ENCODE measurements at regions not wholly inside any gene's neighbourhood (a gene's known extent, or its start where the extent isn't known, plus 50 kb on each side); places are given as distances from the start of the nearest gene placed in this dataset.

DNA sequence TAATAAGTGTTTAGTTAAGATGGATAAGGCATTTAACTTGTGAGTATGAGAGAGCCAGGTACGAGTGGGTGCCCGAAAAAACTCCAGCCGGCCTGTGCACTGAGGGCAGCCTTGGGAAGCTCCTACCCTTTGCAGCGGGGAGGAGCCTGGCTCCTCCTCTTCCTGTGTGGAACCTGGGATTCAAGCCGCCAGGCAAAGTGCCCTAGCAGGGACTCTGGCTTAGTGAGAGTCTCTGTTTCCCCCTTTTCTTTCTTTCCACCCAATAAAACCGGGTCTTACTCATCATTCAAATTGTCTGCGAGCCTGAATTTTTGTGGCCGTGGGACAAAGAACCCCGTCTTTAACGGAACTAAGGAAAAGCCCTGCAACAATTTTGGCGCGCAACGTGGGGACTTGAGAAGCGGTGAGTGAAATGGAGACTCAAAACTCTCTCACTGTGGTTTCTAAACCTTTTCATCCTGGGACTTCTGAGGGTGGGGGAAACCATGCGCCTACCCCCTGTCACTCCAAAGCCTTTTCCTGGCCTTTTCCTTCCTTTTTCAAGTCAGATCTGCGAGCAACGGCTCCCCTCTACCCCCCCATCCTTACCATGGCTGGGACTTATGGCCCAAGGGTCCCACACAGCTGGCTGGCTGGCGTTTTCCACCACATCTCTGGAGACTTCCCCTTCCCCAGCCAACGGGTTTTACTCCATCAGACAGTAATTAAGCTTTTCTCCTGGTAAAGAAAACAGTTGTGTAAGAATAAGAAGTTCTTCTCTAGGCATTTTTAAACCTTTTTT lies 535.7 kb upstream of the ACO1 start:
- Histone ChIP-seq H3K9me3 (ENCODE audit: control insufficient read depth, low read length) (no peaks in the 10 kb centered on the region), H3K4me3 (ENCODE audit: insufficient read depth, low read depth, low read length) (no peak overlapping the region), H3K36me3 (ENCODE audit: control insufficient read depth, insufficient read depth, low read length) (no peaks in the 10 kb centered on the region), H3K27me3 (ENCODE audit: control insufficient read depth, insufficient read depth, low read length, poor library complexity, severe bottlenecking) (no peaks in the 10 kb centered on the region), H3K4me1 (ENCODE audit: control insufficient read depth, insufficient read depth, low read length) (no peaks in the 10 kb centered on the region), H3K27ac (ENCODE audit: insufficient read depth, low read depth, low read length, poor library complexity, severe bottlenecking) (no peak overlapping the region)
- WGBS, 2 experiments, result 93 to 94% methylated on average over 18 to 19 of the region's 19 CpGs

- no peak overlapping the region for H3K27ac ChIP-seq (ENCODE audit: insufficient read depth, low read depth, low read length, poor library complexity, severe bottlenecking)
- H3K4me3 ChIP-seq (ENCODE audit: insufficient read depth, low read depth, low read length), result no peak overlapping the region
- WGBS, 2 experiments, result 89 to 91% methylated on average over 3 of the region's 3 CpGs
- no peaks in the 10 kb centered on the region for H3K36me3 ChIP-seq (ENCODE audit: control insufficient read depth, insufficient read depth, low read length)
- H3K27me3 ChIP-seq (ENCODE audit: control insufficient read depth, insufficient read depth, low read length, poor library complexity, severe bottlenecking), result no peaks in the 10 kb centered on the region
- no peaks in the 10 kb centered on the region for H3K4me1 ChIP-seq (ENCODE audit: control insufficient read depth, insufficient read depth, low read length)
- no peaks in the 10 kb centered on the region for H3K9me3 ChIP-seq (ENCODE audit: control insufficient read depth, low read length)
These were observed 530.3 kb upstream of the ACO1 start for GRCh38 chr9:31854187-31854586.

GRCh38 chr9:31868830-31869229 lies 515.6 kb upstream of the ACO1 start:
- no peak overlapping the region for H3K4me3 ChIP-seq (ENCODE audit: insufficient read depth, low read depth, low read length)
- no peaks in the 10 kb centered on the region for H3K9me3 ChIP-seq (ENCODE audit: control insufficient read depth, low read length)
- 96 to 98% methylated on average over 5 of the region's 5 CpGs for WGBS, 2 experiments

DNA sequence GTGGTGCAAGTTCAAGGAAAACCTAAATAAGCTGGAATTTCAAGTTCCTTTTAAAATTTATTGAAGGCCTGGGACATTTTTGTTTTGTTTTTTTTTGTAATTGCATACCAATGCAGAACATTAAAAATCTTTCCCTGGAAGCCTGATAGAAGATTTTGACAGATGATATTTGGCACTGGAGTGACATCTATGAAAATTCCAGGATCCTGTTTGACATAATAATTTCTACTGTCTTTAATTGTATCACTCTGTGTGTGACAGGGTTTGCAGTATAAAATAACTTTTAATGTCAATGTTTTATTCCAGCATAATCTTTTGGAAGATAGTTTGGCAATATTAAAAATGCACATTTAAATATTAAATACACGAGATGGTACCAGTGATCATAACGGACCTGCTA lies 514.2 kb upstream of the ACO1 start:
- 93 to 95% methylated on average over 2 of the region's 2 CpGs for WGBS, 2 experiments
- Histone ChIP-seq H3K36me3 (ENCODE audit: control insufficient read depth, insufficient read depth, low read length) (no peaks in the 10 kb centered on the region), H3K27ac (ENCODE audit: insufficient read depth, low read depth, low read length, poor library complexity, severe bottlenecking) (no peak overlapping the region), H3K9me3 (ENCODE audit: control insufficient read depth, low read length) (no peaks in the 10 kb centered on the region), H3K4me3 (ENCODE audit: insufficient read depth, low read depth, low read length) (no peak overlapping the region), H3K27me3 (ENCODE audit: control insufficient read depth, insufficient read depth, low read length, poor library complexity, severe bottlenecking) (no peaks in the 10 kb centered on the region), H3K4me1 (ENCODE audit: control insufficient read depth, insufficient read depth, low read length) (no peaks in the 10 kb centered on the region)

More at GRCh38 chr9:31868830-31869229, 515.6 kb upstream of the ACO1 start:
- H3K27me3 ChIP-seq (ENCODE audit: control insufficient read depth, insufficient read depth, low read length, poor library complexity, severe bottlenecking), result no peaks in the 10 kb centered on the region
- no peak overlapping the region for H3K27ac ChIP-seq (ENCODE audit: insufficient read depth, low read depth, low read length, poor library complexity, severe bottlenecking)
- H3K4me1 ChIP-seq (ENCODE audit: control insufficient read depth, insufficient read depth, low read length), result no peaks in the 10 kb centered on the region
- no peaks in the 10 kb centered on the region for H3K36me3 ChIP-seq (ENCODE audit: control insufficient read depth, insufficient read depth, low read length)

DNA sequence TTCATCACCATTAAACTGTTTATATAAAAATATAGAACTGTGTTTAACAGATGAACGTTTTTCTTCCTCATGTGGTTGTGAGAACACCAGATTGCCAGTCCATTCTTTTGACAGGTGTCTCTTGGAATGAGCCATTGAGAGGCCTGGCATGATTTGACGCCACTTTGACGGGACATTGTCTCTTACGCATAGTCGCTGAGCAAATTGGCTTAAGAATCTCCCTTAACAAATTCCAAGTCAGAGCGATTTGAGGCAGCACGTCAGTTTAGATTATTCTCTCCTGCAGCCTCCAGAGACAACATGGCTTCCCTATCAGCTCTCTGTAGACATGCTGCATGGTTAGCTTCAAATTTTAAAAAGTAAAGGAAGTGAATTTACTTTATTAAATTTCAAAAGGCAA lies 510.7 kb upstream of the ACO1 start:
- WGBS, 2 experiments, result 90 to 91% methylated on average over 7 of the region's 7 CpGs
- Histone ChIP-seq H3K4me3 (ENCODE audit: insufficient read depth, low read depth, low read length) (no peak overlapping the region), H3K4me1 (ENCODE audit: control insufficient read depth, insufficient read depth, low read length) (no peaks in the 10 kb centered on the region), H3K27ac (ENCODE audit: insufficient read depth, low read depth, low read length, poor library complexity, severe bottlenecking) (no peak overlapping the region), H3K27me3 (ENCODE audit: control insufficient read depth, insufficient read depth, low read length, poor library complexity, severe bottlenecking) (no peaks in the 10 kb centered on the region), H3K9me3 (ENCODE audit: control insufficient read depth, low read length) (no peaks in the 10 kb centered on the region), H3K36me3 (ENCODE audit: control insufficient read depth, insufficient read depth, low read length) (no peaks in the 10 kb centered on the region)

- H3K4me3 ChIP-seq (ENCODE audit: insufficient read depth, low read depth, low read length), result no peak overlapping the region
- no peaks in the 10 kb centered on the region for H3K9me3 ChIP-seq (ENCODE audit: control insufficient read depth, low read length)
- no peak overlapping the region for H3K27ac ChIP-seq (ENCODE audit: insufficient read depth, low read depth, low read length, poor library complexity, severe bottlenecking)
- H3K27me3 ChIP-seq (ENCODE audit: control insufficient read depth, insufficient read depth, low read length, poor library complexity, severe bottlenecking), result no peaks in the 10 kb centered on the region
- H3K4me1 ChIP-seq (ENCODE audit: control insufficient read depth, insufficient read depth, low read length), result no peaks in the 10 kb centered on the region
- WGBS, 2 experiments, result 91 to 93% methylated on average over 4 of the region's 4 CpGs
- no peaks in the 10 kb centered on the region for H3K36me3 ChIP-seq (ENCODE audit: control insufficient read depth, insufficient read depth, low read length)
These were observed 490.4 kb upstream of the ACO1 start for GRCh38 chr9:31894008-31894407.

- Histone ChIP-seq H3K9me3 (ENCODE audit: control insufficient read depth, low read length) (no peaks in the 10 kb centered on the region), H3K36me3 (ENCODE audit: control insufficient read depth, insufficient read depth, low read length) (no peaks in the 10 kb centered on the region), H3K4me1 (ENCODE audit: control insufficient read depth, insufficient read depth, low read length) (no peaks in the 10 kb centered on the region), H3K27ac (ENCODE audit: insufficient read depth, low read depth, low read length, poor library complexity, severe bottlenecking) (no peak overlapping the region), H3K27me3 (ENCODE audit: control insufficient read depth, insufficient read depth, low read length, poor library complexity, severe bottlenecking) (no peaks in the 10 kb centered on the region), H3K4me3 (ENCODE audit: insufficient read depth, low read depth, low read length) (no peak overlapping the region)
- WGBS, 2 experiments, result 96 to 98% methylated on average over 6 of the region's 6 CpGs
These were observed 476.1 kb upstream of the ACO1 start for GRCh38 chr9:31908158-31908890.

- 91 to 92% methylated on average over 11 of the region's 11 CpGs for WGBS, 2 experiments
- Histone ChIP-seq H3K27ac (ENCODE audit: insufficient read depth, low read depth, low read length, poor library complexity, severe bottlenecking) (no peak overlapping the region), H3K36me3 (ENCODE audit: control insufficient read depth, insufficient read depth, low read length) (no peaks in the 10 kb centered on the region), H3K4me3 (ENCODE audit: insufficient read depth, low read depth, low read length) (no peak overlapping the region), H3K4me1 (ENCODE audit: control insufficient read depth, insufficient read depth, low read length) (no peaks in the 10 kb centered on the region), H3K9me3 (ENCODE audit: control insufficient read depth, low read length) (no peaks in the 10 kb centered on the region), H3K27me3 (ENCODE audit: control insufficient read depth, insufficient read depth, low read length, poor library complexity, severe bottlenecking) (no peaks in the 10 kb centered on the region)
These were observed 475.5 kb upstream of the ACO1 start for GRCh38 chr9:31908891-31909480.

- no peak overlapping the region for H3K4me3 ChIP-seq (ENCODE audit: insufficient read depth, low read depth, low read length)
These were observed 471.8 kb upstream of the ACO1 start for GRCh38 chr9:31912636-31913035.

DNA sequence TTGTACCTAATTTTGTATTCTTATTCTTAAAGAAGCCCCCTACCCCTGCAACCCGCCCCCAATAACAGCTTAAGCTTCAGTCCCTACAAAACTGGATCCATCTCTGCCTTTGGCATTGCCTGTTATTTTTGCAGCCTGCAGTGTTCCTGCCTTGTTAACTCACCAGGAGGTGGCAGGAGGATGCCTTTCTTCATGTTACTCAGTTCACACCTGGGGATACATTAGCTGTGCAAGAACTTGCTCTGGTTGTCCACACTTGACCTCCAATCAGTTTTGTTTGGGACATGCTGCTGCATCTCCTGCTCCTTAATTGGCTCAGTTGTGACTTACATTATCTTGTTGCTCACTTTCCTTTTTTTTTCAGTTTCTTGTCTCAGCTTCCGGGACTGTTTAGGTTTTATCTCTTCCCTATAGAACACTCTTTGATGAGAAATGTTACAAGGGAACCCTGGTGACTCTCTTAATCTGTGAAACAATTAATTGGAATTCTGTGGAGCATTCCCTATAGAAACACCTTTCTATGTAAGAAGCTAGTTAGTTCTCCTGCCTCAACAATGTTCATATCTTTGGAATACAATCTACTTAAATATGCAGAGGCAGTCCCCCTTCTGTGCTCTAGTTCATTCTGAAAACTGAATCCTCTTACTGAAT lies 467.7 kb upstream of the ACO1 start:
- Histone ChIP-seq H3K4me3 (ENCODE audit: insufficient read depth, low read depth, low read length) (no peak overlapping the region), H3K27ac (ENCODE audit: insufficient read depth, low read depth, low read length, poor library complexity, severe bottlenecking) (no peak overlapping the region), H3K36me3 (ENCODE audit: control insufficient read depth, insufficient read depth, low read length) (no peaks in the 10 kb centered on the region), H3K27me3 (ENCODE audit: control insufficient read depth, insufficient read depth, low read length, poor library complexity, severe bottlenecking) (no peaks in the 10 kb centered on the region), H3K9me3 (ENCODE audit: control insufficient read depth, low read length) (no peaks in the 10 kb centered on the region), H3K4me1 (ENCODE audit: control insufficient read depth, insufficient read depth, low read length) (no peaks in the 10 kb centered on the region)
- 61 to 67% methylated on average over 2 of the region's 2 CpGs for WGBS, 2 experiments

More at GRCh38 chr9:31912636-31913035, 471.8 kb upstream of the ACO1 start:
- Histone ChIP-seq H3K27me3 (ENCODE audit: control insufficient read depth, insufficient read depth, low read length, poor library complexity, severe bottlenecking) (no peaks in the 10 kb centered on the region), H3K36me3 (ENCODE audit: control insufficient read depth, insufficient read depth, low read length) (no peaks in the 10 kb centered on the region), H3K9me3 (ENCODE audit: control insufficient read depth, low read length) (no peaks in the 10 kb centered on the region), H3K27ac (ENCODE audit: insufficient read depth, low read depth, low read length, poor library complexity, severe bottlenecking) (no peak overlapping the region), H3K4me1 (ENCODE audit: control insufficient read depth, insufficient read depth, low read length) (no peaks in the 10 kb centered on the region)

Data from ectodermal cell (in vitro differentiated cells).